ENCODE measurements at regions not wholly inside any gene's neighbourhood (a gene's known extent, or its start where the extent isn't known, plus 50 kb on each side); places are given as distances from the start of the nearest gene placed in this dataset.

- TF ChIP-seq, protein P1, sequence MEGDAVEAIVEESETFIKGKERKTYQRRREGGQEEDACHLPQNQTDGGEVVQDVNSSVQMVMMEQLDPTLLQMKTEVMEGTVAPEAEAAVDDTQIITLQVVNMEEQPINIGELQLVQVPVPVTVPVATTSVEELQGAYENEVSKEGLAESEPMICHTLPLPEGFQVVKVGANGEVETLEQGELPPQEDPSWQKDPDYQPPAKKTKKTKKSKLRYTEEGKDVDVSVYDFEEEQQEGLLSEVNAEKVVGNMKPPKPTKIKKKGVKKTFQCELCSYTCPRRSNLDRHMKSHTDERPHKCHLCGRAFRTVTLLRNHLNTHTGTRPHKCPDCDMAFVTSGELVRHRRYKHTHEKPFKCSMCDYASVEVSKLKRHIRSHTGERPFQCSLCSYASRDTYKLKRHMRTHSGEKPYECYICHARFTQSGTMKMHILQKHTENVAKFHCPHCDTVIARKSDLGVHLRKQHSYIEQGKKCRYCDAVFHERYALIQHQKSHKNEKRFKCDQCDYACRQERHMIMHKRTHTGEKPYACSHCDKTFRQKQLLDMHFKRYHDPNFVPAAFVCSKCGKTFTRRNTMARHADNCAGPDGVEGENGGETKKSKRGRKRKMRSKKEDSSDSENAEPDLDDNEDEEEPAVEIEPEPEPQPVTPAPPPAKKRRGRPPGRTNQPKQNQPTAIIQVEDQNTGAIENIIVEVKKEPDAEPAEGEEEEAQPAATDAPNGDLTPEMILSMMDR (IDR thresholded peaks at IDR 0.05), result no peak
- TF ChIP-seq POLR2A (IDR thresholded peaks at IDR 0.05), result no peak
- TF ChIP-seq EP300 (IDR thresholded peaks at IDR 0.05), result no peak
These were observed 278.5 kb upstream of the HNRNPA3 start for GRCh38 chr2:176934131-176934530.
